HepG2 (cell line): ENCODE measurements at regions not wholly inside any gene's neighbourhood (a gene's known extent, or its start where the extent isn't known, plus 50 kb on each side); places are given as distances from the start of the nearest gene placed in this dataset.

Experiments
- ATAC-seq: fragments of 200-7000 bp; cut with Tn5 transposase; 3 replicates; pipeline ENCODE4 v1.9.1; 2020; ENCODE audit warnings: mild to moderate bottlenecking, moderate library complexity
- BruUV-seq: library from RNA; stranded (reverse); fragments of 400-500 nt; replicated peaks from 2 replicates; lab custom pipeline; 2021; lab: Mats Ljungman, UMichigan
- CTCF ChIA-PET: fragments of 300-600 bp; formaldehyde crosslinking; extraction: SDS; loops from one replicate; lab custom pipeline; 2021; ENCODE audit warnings: low total read pairs, inconsistent platforms, low intra/inter-chr PET ratio; lab: Yijun Ruan, JAX
- POLR2A ChIA-PET: fragments of 350-600 bp; sonication (Branson Sonifier 250); formaldehyde crosslinking; loops from one replicate; lab custom pipeline; 2020; ENCODE audit warnings: antibody characterized with exemption, inconsistent platforms; lab: Yijun Ruan, JAX
- DNase-seq: peaks from one replicate; pipeline ENCODE4 v3.0.0-alpha.2; 2015; ENCODE audit warnings: low spot score
- FAIRE-seq: peaks from 3 replicates; lab custom pipeline; 2011; peaks lifted over from hg19 to GRCh38; lab: Jason Lieb, UNC
- H2AFZ ChIP-seq: one replicate; pipeline ENCODE4 v1.6.1; 2011; ENCODE audit warnings: low read length, inconsistent platforms
- H3K27ac ChIP-seq: fragments of 300-600 bp; 3 replicates; pipeline ENCODE4 v1.8.0; 2011; ENCODE audit warnings: mixed run types, mild to moderate bottlenecking, mixed read lengths, low read length, inconsistent platforms; ENCODE audit not compliant: insufficient read depth; ENCODE audit errors: extremely low read length
- H3K27me3 ChIP-seq, 2 experiments: fragments of 200-600 bp in 1 of 2; 2 replicates in 1 of 2; 3 replicates in 1 of 2; pipeline versions ENCODE4 v1.6.0 to v1.8.0; 2011; ENCODE audit warnings: low read length in 2 of 2, mild to moderate bottlenecking in 2 of 2, moderate library complexity in 2 of 2, inconsistent platforms in 1 of 2; ENCODE audit not compliant: insufficient read depth in 2 of 2, control insufficient read depth in 1 of 2
- H3K36me3 ChIP-seq, 2 experiments: fragments of 200-600 bp in 1 of 2; replicated peaks in 1 of 2; 2 replicates in 1 of 2; 3 replicates in 1 of 2; pipeline versions ENCODE4 v1.5.1 to v1.8.0; 2011; ENCODE audit warnings: low read length in 2 of 2, inconsistent platforms in 1 of 2; ENCODE audit not compliant: insufficient read depth in 2 of 2, control insufficient read depth in 1 of 2
- H3K4me1 ChIP-seq: 2 replicates; pipeline ENCODE4 v1.5.1; 2012; ENCODE audit warnings: low read length, inconsistent platforms; ENCODE audit not compliant: insufficient read depth
- H3K4me2 ChIP-seq: 2 replicates; pipeline ENCODE4 v1.6.0; 2011; ENCODE audit warnings: low read depth, low read length, inconsistent platforms
- H3K4me3 ChIP-seq, 3 experiments: fragments of 200-600 bp in 1 of 3; sonication (generic), shearing (Covaris generic) in 1 of 3; replicated peaks in 1 of 3; 2 replicates each; pipeline ENCODE4 v1.5.1; 2011 to 2016; ENCODE audit warnings: low read length in 3 of 3, inconsistent platforms in 2 of 3, low read depth in 2 of 3, mild to moderate bottlenecking in 2 of 3, control low read depth in 1 of 3, mixed read lengths in 1 of 3; ENCODE audit not compliant: insufficient read depth in 1 of 3
- H3K79me2 ChIP-seq: one replicate; pipeline ENCODE4 v1.6.1; 2011; ENCODE audit warnings: low read length, inconsistent platforms; ENCODE audit not compliant: insufficient read depth
- H3K9ac ChIP-seq: 2 replicates; pipeline ENCODE4 v1.6.0; 2011; ENCODE audit warnings: mild to moderate bottlenecking, low read depth, low read length, inconsistent platforms; ENCODE audit not compliant: insufficient read depth
- H3K9me3 ChIP-seq: 2 replicates; pipeline ENCODE4 v1.5.1; 2012; ENCODE audit warnings: mild to moderate bottlenecking, low read length
- H4K20me1 ChIP-seq: 2 replicates; pipeline ENCODE4 v1.6.0; 2011; ENCODE audit warnings: inconsistent platforms, mild to moderate bottlenecking, low read length, moderate library complexity; ENCODE audit not compliant: insufficient read depth
- AKAP8 ChIP-seq: sonication (generic); formaldehyde crosslinking; IDR thresholded peaks from 2 replicates; pipeline ENCODE4 v1.5.1; 2020; ENCODE audit warnings: mild to moderate bottlenecking, missing genetic modification reagents
- ARID3A ChIP-seq: IDR thresholded peaks from 2 replicates; pipeline ENCODE4 v1.6.1; 2012; ENCODE audit warnings: low read depth, low read length, improper control_type of control experiment
- ESRRA ChIP-seq: sonication (generic); formaldehyde crosslinking; IDR thresholded peaks from 2 replicates; pipeline ENCODE4 v1.5.1; 2020; ENCODE audit warnings: mild to moderate bottlenecking, low read depth, missing genetic modification reagents
- FOXA1 ChIP-seq, 2 experiments: fragments of 450-650 bp in 1 of 2; sonication (generic) in 1 of 2; formaldehyde crosslinking in 1 of 2; IDR thresholded peaks; 2 replicates each; pipeline versions ENCODE4 v1.4.0 to v1.6.1; 2016 to 2020; ENCODE audit warnings: missing genetic modification reagents in 1 of 2
- GRHL1 ChIP-seq: sonication (generic); formaldehyde crosslinking; conservative IDR thresholded peaks from 2 replicates; pipeline ENCODE4 v1.8.0; 2022; ENCODE audit warnings: missing genetic modification reagents
- KDM5A ChIP-seq: fragments of 200-600 bp; sonication (generic); IDR thresholded peaks from 2 replicates; pipeline ENCODE4 v1.7.0; 2018; ENCODE audit warnings: antibody characterized with exemption, mild to moderate bottlenecking, low read length, borderline replicate concordance
- MLLT10 ChIP-seq: sonication (generic); formaldehyde crosslinking; IDR thresholded peaks from 2 replicates; pipeline ENCODE4 v1.4.0; 2020; ENCODE audit warnings: missing genetic modification reagents
- PATZ1 ChIP-seq: sonication (generic); formaldehyde crosslinking; IDR thresholded peaks from 2 replicates; pipeline ENCODE4 v1.4.0; 2020; ENCODE audit warnings: missing genetic modification reagents
- SRSF9 ChIP-seq: fragments of 200-400 bp; formaldehyde crosslinking; IDR thresholded peaks from 2 replicates; pipeline ENCODE4 v1.6.1; 2018; ENCODE audit warnings: borderline replicate concordance, mild to moderate bottlenecking, low read depth, low read length; ENCODE audit not compliant: insufficient read depth, poor library complexity, severe bottlenecking
- SUZ12 ChIP-seq: fragments of 150-350 bp; IDR thresholded peaks from 2 replicates; pipeline ENCODE4 v1.6.1; 2014; ENCODE audit warnings: low read depth, low read length
- THAP11 ChIP-seq: IDR thresholded peaks from 2 replicates; pipeline ENCODE4 v1.6.1; 2016; ENCODE audit warnings: missing biosample characterization, missing genetic modification reagents
- U2AF1 ChIP-seq: fragments of 200-400 bp; formaldehyde crosslinking; optimal IDR thresholded peaks from 2 replicates; pipeline ENCODE3; 2017; ENCODE audit warnings: mild to moderate bottlenecking, low read depth, low read length
- ZNF260 ChIP-seq: sonication (generic); formaldehyde crosslinking; IDR thresholded peaks from 2 replicates; pipeline ENCODE4 v1.4.0; 2020; ENCODE audit warnings: missing genetic modification reagents, low read depth, mild to moderate bottlenecking, borderline replicate concordance
- ZNF34 ChIP-seq: sonication (generic); formaldehyde crosslinking; IDR thresholded peaks from 2 replicates; pipeline ENCODE4 v1.4.0; 2020; ENCODE audit warnings: mild to moderate bottlenecking, missing genetic modification reagents, borderline replicate concordance
- ZNF546 ChIP-seq: sonication (generic); formaldehyde crosslinking; conservative IDR thresholded peaks from 2 replicates; pipeline ENCODE4 v1.8.1; 2023; ENCODE audit warnings: mild to moderate bottlenecking, missing genetic modification reagents
- ZNF556 ChIP-seq: sonication (generic); formaldehyde crosslinking; IDR thresholded peaks from 2 replicates; pipeline ENCODE4 v1.4.0; 2020; ENCODE audit warnings: mild to moderate bottlenecking, missing genetic modification reagents, borderline replicate concordance
- WGBS: methylation state at CpG from one replicate; pipeline ENCODE4 v1.1.6; 2017; ENCODE audit warnings: low lambda C conversion rate; 5-methylcytosine and 5-hydroxymethylcytosine counted together
- in situ Hi-C: cut with HindIII; loops from 2 replicates; pipeline ENCODE4 v1.10.0; 2017; ENCODE audit warnings: low pct_unique_long_range_greater_than_20kb; ENCODE audit not compliant: extremely low pct_ligation_motif_present
- intact Hi-C: fragments of 100-400 bp; cut with micrococcal nuclease; formaldehyde crosslinking; loops from one replicate; pipeline ENCODE4 v1.10.0; 2022; ENCODE audit not compliant: unreplicated experiment

GRCh38 chr13:105798541-105798940 is 736.9 kb downstream of the EFNB2 start (continued):
- TF ChIP-seq SUZ12: no peak
- no peak for TF ChIP-seq FOXA1 (IDR thresholded peaks at IDR 0.05)
- TF ChIP-seq FOXA1 (CRISPR knock-in tag; IDR thresholded peaks at IDR 0.05): no peak
- no peak for TF ChIP-seq ARID3A
- TF ChIP-seq KDM5A: no peak

GRCh38 chr13:105796081-105796480 is 739.4 kb downstream of the EFNB2 start:
- POLR2A ChIA-PET: no interaction called here
- no peak overlapping the region for H3K4me3 ChIP-seq
- FAIRE-seq (no peak), DNase-seq (no peak), ATAC-seq (no peak)
- intact Hi-C loops: no loop called here
- no TSS peak for BruUV-seq
- in situ Hi-C loops: no loop called here
- 0% methylated on average over 3 of the region's 3 CpGs for WGBS
- no peak overlapping the region for H2AFZ ChIP-seq
- H3K4me1 ChIP-seq: no peaks in the 10 kb centered on the region
- TF ChIP-seq AKAP8 (no peak), ZNF546 (CRISPR knock-in tag) (no peak), GRHL1 (no peak), ESRRA (CRISPR knock-in tag) (no peak), ZNF34 (CRISPR knock-in tag) (no peak), ZNF556 (CRISPR knock-in tag) (no peak), THAP11 (CRISPR knock-in tag) (no peak), U2AF1 (no peak), SRSF9 (no peak), PATZ1 (no peak), MLLT10 (CRISPR knock-in tag) (no peak), ZNF260 (CRISPR knock-in tag) (no peak)
- H3K36me3 ChIP-seq: no peaks in the 10 kb centered on the region
- CTCF ChIA-PET: no interaction called here
- no peaks in the 10 kb centered on the region for H3K79me2 ChIP-seq
- peaks cover 61% of the 10 kb centered on the region for H3K9me3 ChIP-seq
- no peak overlapping the region for H3K4me2 ChIP-seq
- no peaks in the 10 kb centered on the region for H4K20me1 ChIP-seq
- H3K27me3 ChIP-seq: no peaks in the 10 kb centered on the region
- H3K9ac ChIP-seq: no peak overlapping the region
- H3K27ac ChIP-seq: no peak overlapping the region
